Mesenchymal stem cell (in vitro differentiated cells and primary cell): ENCODE measurements at regions not wholly inside any gene's neighbourhood (a gene's known extent, or its start where the extent isn't known, plus 50 kb on each side); places are given as distances from the start of the nearest gene placed in this dataset.

Source experiments
- DNase-seq: peaks from one replicate; pipeline ENCODE4 v3.0.0-alpha.2; 2013
- H2AFZ ChIP-seq: one replicate; pipeline ENCODE4 v1.6.1; 2013; ENCODE audit warnings: low read depth, mild to moderate bottlenecking, control low read depth, inconsistent platforms, low read length, moderate library complexity
- H2AK5ac ChIP-seq: 2 replicates; pipeline ENCODE4 v1.6.1; 2013; ENCODE audit warnings: low read length, moderate library complexity, mild to moderate bottlenecking, inconsistent platforms; ENCODE audit not compliant: severe bottlenecking
- H2BK120ac ChIP-seq: one replicate; pipeline ENCODE4 v1.6.1; 2013; ENCODE audit warnings: low read depth, mild to moderate bottlenecking, inconsistent platforms, low read length, moderate library complexity
- H2BK12ac ChIP-seq, 2 experiments: one replicate each; pipeline ENCODE4 v1.6.1; 2013; ENCODE audit warnings: inconsistent platforms in 2 of 2, low read length in 2 of 2, mild to moderate bottlenecking in 2 of 2, moderate library complexity in 2 of 2, control low read depth in 1 of 2
- H2BK15ac ChIP-seq: one replicate; pipeline ENCODE4 v1.6.1; 2013; ENCODE audit warnings: mild to moderate bottlenecking, low read depth, inconsistent platforms; ENCODE audit not compliant: poor library complexity, severe bottlenecking
- H2BK5ac ChIP-seq: 2 replicates; pipeline ENCODE4 v1.6.1; 2013; ENCODE audit warnings: low read depth, mild to moderate bottlenecking, low read length, control low read depth, inconsistent platforms; ENCODE audit not compliant: poor library complexity, severe bottlenecking
- H3K14ac ChIP-seq, 2 experiments: one replicate each; pipeline ENCODE4 v1.6.1; 2013; ENCODE audit warnings: inconsistent platforms in 2 of 2, low read length in 2 of 2, control low read depth in 1 of 2, mild to moderate bottlenecking in 1 of 2, moderate library complexity in 1 of 2
- H3K18ac ChIP-seq, 2 experiments: one replicate each; pipeline ENCODE4 v1.6.1; 2013; ENCODE audit warnings: inconsistent platforms in 2 of 2, low read length in 2 of 2, control low read depth in 1 of 2, low read depth in 1 of 2, mild to moderate bottlenecking in 1 of 2
- H3K23ac ChIP-seq, 2 experiments: one replicate each; pipeline ENCODE4 v1.6.1; 2013; ENCODE audit warnings: inconsistent platforms in 2 of 2, low read length in 2 of 2, mild to moderate bottlenecking in 2 of 2, moderate library complexity in 2 of 2, control low read depth in 1 of 2
- H3K27ac ChIP-seq: 2 replicates; pipeline ENCODE4 v1.5.1; 2013; ENCODE audit warnings: mild to moderate bottlenecking, moderate library complexity, low read length, control low read depth, inconsistent platforms; ENCODE audit not compliant: poor library complexity, severe bottlenecking
- H3K27me3 ChIP-seq, 2 experiments: 2 replicates each; pipeline versions ENCODE4 v1.6.1 to v1.7.0; 2013; ENCODE audit warnings: low read length in 2 of 2, mild to moderate bottlenecking in 2 of 2, moderate library complexity in 2 of 2, control low read depth in 1 of 2, inconsistent platforms in 1 of 2; ENCODE audit not compliant: control insufficient read depth in 1 of 2, insufficient read depth in 1 of 2
- H3K36me3 ChIP-seq, 2 experiments: 2 replicates each; pipeline versions ENCODE4 v1.6.1 to v1.7.0; 2013; ENCODE audit warnings: low read length in 2 of 2, control low read depth in 1 of 2, inconsistent platforms in 1 of 2, low read depth in 1 of 2, mild to moderate bottlenecking in 1 of 2; ENCODE audit not compliant: insufficient read depth in 2 of 2, control insufficient read depth in 1 of 2
- H3K4ac ChIP-seq, 2 experiments: one replicate each; pipeline ENCODE4 v1.6.1; 2013; ENCODE audit warnings: inconsistent platforms in 2 of 2, low read length in 2 of 2, mild to moderate bottlenecking in 2 of 2, moderate library complexity in 2 of 2, control low read depth in 1 of 2, low read depth in 1 of 2
- H3K4me1 ChIP-seq: 2 replicates; pipeline ENCODE4 v1.6.1; 2013; ENCODE audit warnings: low read depth, low read length, control low read depth; ENCODE audit not compliant: control insufficient read depth, insufficient read depth
- H3K4me2 ChIP-seq: 2 replicates; pipeline ENCODE4 v1.6.1; 2013; ENCODE audit warnings: low read length, mild to moderate bottlenecking, inconsistent platforms; ENCODE audit not compliant: poor library complexity, severe bottlenecking
- H3K4me3 ChIP-seq, 2 experiments: 2 replicates each; pipeline versions ENCODE4 v1.5.1 to v1.7.0; 2013; ENCODE audit warnings: low read length in 2 of 2, mild to moderate bottlenecking in 2 of 2, control low read depth in 1 of 2, low read depth in 1 of 2; ENCODE audit not compliant: insufficient read depth in 1 of 2
- H3K79me1 ChIP-seq: replicated peaks from 2 replicates; pipeline ENCODE4 v1.6.1; 2013; ENCODE audit warnings: mild to moderate bottlenecking, control low read depth, low read length, inconsistent platforms; ENCODE audit not compliant: poor library complexity, severe bottlenecking
- H3K9ac ChIP-seq: 2 replicates; pipeline ENCODE4 v1.7.0; 2013; ENCODE audit warnings: mild to moderate bottlenecking, low read length, moderate library complexity
- H3K9me3 ChIP-seq: 2 replicates; pipeline ENCODE4 v1.7.0; 2013; ENCODE audit warnings: mild to moderate bottlenecking, low read length; ENCODE audit not compliant: control insufficient read depth
- H4K8ac ChIP-seq: one replicate; pipeline ENCODE4 v1.6.1; 2013; ENCODE audit warnings: inconsistent platforms, mild to moderate bottlenecking, low read length, moderate library complexity
- H4K91ac ChIP-seq: one replicate; pipeline ENCODE4 v1.6.1; 2013; ENCODE audit warnings: mild to moderate bottlenecking, low read length, inconsistent platforms
- WGBS: methylation state at CpG from one replicate; pipeline ENCODE4 v1.1.7; 2013; ENCODE audit warnings: mixed read lengths; 5-methylcytosine and 5-hydroxymethylcytosine counted together

DNA sequence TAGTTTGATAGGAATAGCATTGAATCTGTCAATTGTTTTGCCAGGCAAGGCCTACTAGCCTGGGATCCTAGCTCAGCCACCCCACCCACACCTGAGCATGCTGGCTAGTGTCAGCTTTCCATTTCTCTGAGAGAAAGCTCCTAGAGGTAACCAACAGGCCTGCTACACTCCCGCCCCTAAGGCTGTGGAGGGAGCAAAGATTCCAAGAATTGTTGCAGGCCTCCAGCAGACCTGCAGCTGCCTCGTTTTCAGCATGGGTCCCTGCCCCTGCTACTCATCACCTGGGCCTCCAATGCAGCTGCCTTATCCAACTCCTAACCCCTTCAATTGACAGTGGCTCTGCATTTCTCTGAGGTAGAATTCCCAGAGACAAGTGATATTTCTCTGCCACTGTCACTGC, 852.4 kb upstream of the MDGA2 start:
- H3K79me1 ChIP-seq, result no peaks in the 10 kb centered on the region
- H3K18ac ChIP-seq, result no peak overlapping the region
- no peak overlapping the region for H2BK120ac ChIP-seq
- no peak overlapping the region for H4K91ac ChIP-seq
- H2BK15ac ChIP-seq, result no peak overlapping the region
- peaks cover 4% of the 10 kb centered on the region for H3K9me3 ChIP-seq
- H2AK5ac ChIP-seq, result no peak overlapping the region
- H2BK12ac ChIP-seq, result no peak overlapping the region
- H2AFZ ChIP-seq, result no peak overlapping the region
- H3K36me3 ChIP-seq, result no peaks in the 10 kb centered on the region
- no peak overlapping the region for H4K8ac ChIP-seq
- no peak for DNase-seq
- no peak overlapping the region for H3K27ac ChIP-seq
- no peak overlapping the region for H3K4ac ChIP-seq
- H3K23ac ChIP-seq, result no peak overlapping the region
- no peak overlapping the region for H3K9ac ChIP-seq
- no peaks in the 10 kb centered on the region for H3K4me1 ChIP-seq
- no peak overlapping the region for H3K4me2 ChIP-seq
- 16% methylated on average over 2 of the region's 2 CpGs for WGBS
- no peak overlapping the region for H2BK5ac ChIP-seq
- H3K14ac ChIP-seq, result peak overlapping the region in 1 of 2 experiments; percentile 20
- H3K27me3 ChIP-seq, result no peaks in the 10 kb centered on the region
- no peak overlapping the region for H3K4me3 ChIP-seq

DNA sequence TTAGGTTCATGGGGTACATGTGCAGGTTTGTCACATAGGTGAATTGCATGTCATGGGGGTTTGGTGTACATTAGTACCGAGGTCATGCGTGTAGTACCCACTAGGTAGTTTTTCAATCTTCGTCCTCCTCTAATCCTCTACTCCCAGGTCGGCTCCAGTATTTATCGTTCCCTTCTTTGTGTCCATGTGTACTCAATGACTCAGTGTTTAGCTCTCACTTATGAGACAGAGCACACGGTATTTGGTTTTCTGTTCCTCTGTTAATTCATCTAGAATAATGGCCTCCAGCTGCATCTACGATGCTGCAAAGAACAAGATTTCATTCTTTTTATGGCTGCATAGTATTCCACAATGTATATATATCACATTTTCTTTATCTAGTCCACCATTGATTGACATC, 850.9 kb upstream of the MDGA2 start:
- no peak for DNase-seq
- 90% methylated on average over 6 of the region's 7 CpGs for WGBS
- no peak overlapping the region for H3K23ac ChIP-seq
- H3K79me1 ChIP-seq, result no peaks in the 10 kb centered on the region
- no peak overlapping the region for H3K4me2 ChIP-seq
- H3K18ac ChIP-seq, result no peak overlapping the region
- H3K27me3 ChIP-seq, result no peaks in the 10 kb centered on the region
- no peak overlapping the region for H2AK5ac ChIP-seq
- H3K36me3 ChIP-seq, result no peaks in the 10 kb centered on the region
- H4K91ac ChIP-seq, result no peak overlapping the region
- H2BK15ac ChIP-seq, result no peak overlapping the region
- H3K14ac ChIP-seq, result no peak overlapping the region
- no peaks in the 10 kb centered on the region for H3K4me1 ChIP-seq
- H3K9ac ChIP-seq, result no peak overlapping the region
- no peak overlapping the region for H2BK12ac ChIP-seq
- no peak overlapping the region for H2BK5ac ChIP-seq
- H3K9me3 ChIP-seq, result no peaks in the 10 kb centered on the region
- H4K8ac ChIP-seq, result no peak overlapping the region
- H2BK120ac ChIP-seq, result no peak overlapping the region
- no peak overlapping the region for H3K27ac ChIP-seq
- no peak overlapping the region for H3K4ac ChIP-seq
- H2AFZ ChIP-seq, result no peak overlapping the region
- H3K4me3 ChIP-seq, result no peak overlapping the region

DNA sequence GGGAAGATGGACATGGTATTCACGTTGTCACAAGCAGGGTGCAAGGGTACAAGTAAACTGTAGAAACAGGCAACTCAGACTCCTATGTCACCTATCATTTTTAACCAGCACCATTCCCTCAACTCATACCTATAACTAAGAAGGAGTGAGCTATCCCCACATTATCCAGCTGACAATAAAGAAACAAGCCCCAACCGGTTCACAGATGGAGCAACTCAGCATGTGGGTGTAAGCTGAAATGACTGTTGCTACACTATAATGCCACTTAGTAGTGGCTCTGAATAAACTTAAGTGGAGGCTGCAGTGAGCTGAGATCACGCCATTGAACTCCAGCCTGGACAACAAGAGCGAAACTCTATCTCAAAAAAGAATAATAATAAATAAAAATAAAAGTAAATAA, 829.5 kb upstream of the MDGA2 start:
- no peak for DNase-seq
- H3K4me3 ChIP-seq, result no peak overlapping the region
- no peak overlapping the region for H3K9ac ChIP-seq

DNA sequence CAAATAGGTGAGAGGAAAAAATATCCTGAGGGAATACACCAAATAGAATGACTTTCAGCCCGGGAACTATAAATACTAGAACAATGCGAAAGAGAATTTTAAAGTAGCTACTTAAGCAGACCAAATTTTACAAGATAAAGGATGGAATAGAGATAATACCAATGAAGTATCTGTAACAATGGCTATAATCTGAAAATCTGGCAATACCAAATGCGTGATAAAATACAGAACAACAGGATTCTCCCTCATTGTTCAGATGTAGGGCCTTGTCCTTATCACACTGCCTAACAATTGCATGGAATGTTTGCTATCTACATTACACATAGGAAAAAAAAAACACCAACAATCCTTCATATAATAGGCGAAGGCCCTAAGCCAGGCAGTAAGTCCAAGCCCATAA, 815.4 kb upstream of the MDGA2 start:
- Histone ChIP-seq H2BK15ac (no peak overlapping the region), H3K9me3 (peaks cover 4% of the 10 kb centered on the region), H2AK5ac (no peak overlapping the region), H2BK12ac (no peak overlapping the region), H3K9ac (no peak overlapping the region), H2AFZ (no peak overlapping the region), H3K4ac (no peak overlapping the region), H3K27ac (no peak overlapping the region), H3K4me3 (no peak overlapping the region), H2BK5ac (no peak overlapping the region), H3K18ac (no peak overlapping the region), H3K23ac (no peak overlapping the region), H3K36me3 (no peaks in the 10 kb centered on the region), H3K27me3 (no peaks in the 10 kb centered on the region), H4K8ac (no peak overlapping the region), H4K91ac (no peak overlapping the region), H3K4me1 (no peaks in the 10 kb centered on the region), H3K4me2 (no peak overlapping the region), H2BK120ac (no peak overlapping the region), H3K79me1 (no peaks in the 10 kb centered on the region), H3K14ac (no peak overlapping the region)
- WGBS, result 93% methylated on average over 3 of the region's 4 CpGs
- DNase-seq, result no peak

More for the DNA sequence above, 829.5 kb upstream of the MDGA2 start:
- Histone ChIP-seq H3K23ac (no peak overlapping the region), H4K91ac (no peak overlapping the region), H3K4me2 (no peak overlapping the region), H4K8ac (no peak overlapping the region), H2BK12ac (no peak overlapping the region), H3K14ac (no peak overlapping the region), H3K36me3 (no peaks in the 10 kb centered on the region), H2BK5ac (no peak overlapping the region), H3K27ac (no peak overlapping the region), H2AK5ac (no peak overlapping the region), H3K27me3 (no peaks in the 10 kb centered on the region), H3K4ac (no peak overlapping the region), H2BK120ac (no peak overlapping the region), H3K9me3 (peaks cover 5% of the 10 kb centered on the region), H2BK15ac (no peak overlapping the region), H3K79me1 (no peaks in the 10 kb centered on the region), H3K18ac (no peak overlapping the region), H2AFZ (no peak overlapping the region), H3K4me1 (no peaks in the 10 kb centered on the region)
- WGBS, result 63% methylated on average over 2 of the region's 4 CpGs
